ENCODE measurements at regions not wholly inside any gene's neighbourhood (a gene's known extent, or its start where the extent isn't known, plus 50 kb on each side); places are given as distances from the start of the nearest gene placed in this dataset.

GRCh38 chr2:82690757-82691411 is 1768.2 kb downstream of the SUCLG1 start:
- no peak for TF ChIP-seq Cebpa-rat (IDR thresholded peaks at IDR 0.05)
- no peaks in the 10 kb centered on the region for H3K27me3 ChIP-seq
- H3K27ac ChIP-seq = no peak overlapping the region
- H3K9me3 ChIP-seq (replicated peaks in 1 of 11) = 0 out of 22 replicates have a peak, but pooled peaks cover 0 to 5% (median 0%) of the 10 kb centered on the region in 11 experiments
- no peaks in the 10 kb centered on the region for H3K36me3 ChIP-seq
- no peak overlapping the region for H3K9ac ChIP-seq
- H3K4me1 ChIP-seq = peaks cover 0 to 9% (median 3%) of the 10 kb centered on the region in 10 experiments; a peak in 6 of 20 replicates
- no peaks in the 10 kb centered on the region for H4K20me1 ChIP-seq
- H3K4me3 ChIP-seq = no peak overlapping the region
- peak overlapping the region in 5 of 11 experiments; percentile 17 to 29 (median 24); a peak in 6 of 22 replicates for H3K4me2 ChIP-seq

GRCh38 chr2:82675186-82675585 is 1783.9 kb downstream of the SUCLG1 start:
- H3K4me3 ChIP-seq = no peak overlapping the region
- H4K20me1 ChIP-seq = no peaks in the 10 kb centered on the region
- peaks cover 0 to 4% (median 0%) of the 10 kb centered on the region in 10 experiments; a peak in 1 of 20 replicates for H3K4me1 ChIP-seq
- H3K36me3 ChIP-seq = no peaks in the 10 kb centered on the region
- no peaks in the 10 kb centered on the region for H3K27me3 ChIP-seq
- H3K27ac ChIP-seq = no peak overlapping the region
- no peaks in the 10 kb centered on the region for H3K9me3 ChIP-seq (replicated peaks in 1 of 11)
- no peak for TF ChIP-seq Cebpa-rat (IDR thresholded peaks at IDR 0.05)
- no peak overlapping the region for H3K9ac ChIP-seq
- H3K4me2 ChIP-seq = no peak overlapping the region

- Histone ChIP-seq H3K4me2 (no peak overlapping the region), H4K20me1 (no peaks in the 10 kb centered on the region), H3K9me3 (replicated peaks in 1 of 11) (no peaks in the 10 kb centered on the region), H3K4me1 (peaks cover 0 to 4% (median 0%) of the 10 kb centered on the region in 10 experiments; a peak in 1 of 20 replicates), H3K27ac (no peak overlapping the region), H3K27me3 (no peaks in the 10 kb centered on the region), H3K36me3 (no peaks in the 10 kb centered on the region), H3K4me3 (no peak overlapping the region), H3K9ac (no peak overlapping the region)
- no peak for TF ChIP-seq Cebpa-rat (IDR thresholded peaks at IDR 0.05)
Observed at GRCh38 chr2:82674652-82675051, 1784.4 kb downstream of the SUCLG1 start.

GRCh38 chr2:82667491-82667890 is 1791.6 kb downstream of the SUCLG1 start:
- Histone ChIP-seq H3K4me2 (no peak overlapping the region), H3K4me1 (no peaks in the 10 kb centered on the region)

GRCh38 chr2:82665691-82666090 is 1793.4 kb downstream of the SUCLG1 start:
- Histone ChIP-seq H4K20me1 (no peaks in the 10 kb centered on the region), H3K4me3 (no peak overlapping the region), H3K27ac (no peak overlapping the region), H3K27me3 (no peaks in the 10 kb centered on the region), H3K9me3 (replicated peaks in 1 of 11) (no peaks in the 10 kb centered on the region), H3K4me2 (no peak overlapping the region), H3K9ac (no peak overlapping the region), H3K4me1 (no peaks in the 10 kb centered on the region), H3K36me3 (no peaks in the 10 kb centered on the region)
- TF ChIP-seq Cebpa-rat (IDR thresholded peaks at IDR 0.05) = no peak

More at GRCh38 chr2:82667491-82667890, 1791.6 kb downstream of the SUCLG1 start:
- H3K9ac ChIP-seq = no peak overlapping the region
- H4K20me1 ChIP-seq = no peaks in the 10 kb centered on the region
- TF ChIP-seq Cebpa-rat (IDR thresholded peaks at IDR 0.05) = no peak
- no peak overlapping the region for H3K27ac ChIP-seq
- no peaks in the 10 kb centered on the region for H3K36me3 ChIP-seq
- no peaks in the 10 kb centered on the region for H3K9me3 ChIP-seq (replicated peaks in 1 of 11)
- H3K4me3 ChIP-seq = no peak overlapping the region
- no peaks in the 10 kb centered on the region for H3K27me3 ChIP-seq

- TF ChIP-seq Cebpa-rat (IDR thresholded peaks at IDR 0.05) = no peak
- Histone ChIP-seq H3K9me3 (replicated peaks in 1 of 11) (no peaks in the 10 kb centered on the region), H3K4me2 (no peak overlapping the region)
Observed at GRCh38 chr2:82657106-82657505, 1802.0 kb downstream of the SUCLG1 start.

GRCh38 chr2:82656420-82656819 is 1802.7 kb downstream of the SUCLG1 start:
- H3K4me1 ChIP-seq = no peaks in the 10 kb centered on the region

More at GRCh38 chr2:82657106-82657505, 1802.0 kb downstream of the SUCLG1 start:
- Histone ChIP-seq H3K27ac (no peak overlapping the region), H3K4me3 (no peak overlapping the region), H4K20me1 (no peaks in the 10 kb centered on the region), H3K36me3 (no peaks in the 10 kb centered on the region), H3K27me3 (no peaks in the 10 kb centered on the region), H3K4me1 (no peaks in the 10 kb centered on the region), H3K9ac (no peak overlapping the region)

GRCh38 chr2:82652117-82652516 is 1807.0 kb downstream of the SUCLG1 start:
- H3K4me1 ChIP-seq = peaks cover 0 to 7% (median 0%) of the 10 kb centered on the region in 10 experiments; a peak in 3 of 20 replicates
- no peaks in the 10 kb centered on the region for H3K27me3 ChIP-seq
- H3K4me2 ChIP-seq = no peak overlapping the region
- H3K27ac ChIP-seq = no peak overlapping the region
- no peaks in the 10 kb centered on the region for H4K20me1 ChIP-seq
- TF ChIP-seq Cebpa-rat (IDR thresholded peaks at IDR 0.05) = no peak
- no peak overlapping the region for H3K9ac ChIP-seq
- no peaks in the 10 kb centered on the region for H3K36me3 ChIP-seq
- H3K4me3 ChIP-seq = no peak overlapping the region
- peaks cover 0 to 6% (median 0%) of the 10 kb centered on the region in 11 experiments; a peak in 2 of 22 replicates for H3K9me3 ChIP-seq (replicated peaks in 1 of 11)

More at GRCh38 chr2:82656420-82656819, 1802.7 kb downstream of the SUCLG1 start:
- Histone ChIP-seq H3K4me3 (no peak overlapping the region), H3K36me3 (no peaks in the 10 kb centered on the region), H3K27me3 (no peaks in the 10 kb centered on the region), H4K20me1 (no peaks in the 10 kb centered on the region), H3K4me2 (no peak overlapping the region), H3K9me3 (replicated peaks in 1 of 11) (no peaks in the 10 kb centered on the region), H3K9ac (no peak overlapping the region), H3K27ac (no peak overlapping the region)
- no peak for TF ChIP-seq Cebpa-rat (IDR thresholded peaks at IDR 0.05)

- no peaks in the 10 kb centered on the region for H3K36me3 ChIP-seq
- H3K9ac ChIP-seq = no peak overlapping the region
- no peak overlapping the region for H3K4me3 ChIP-seq
- no peak overlapping the region for H3K27ac ChIP-seq
- H3K9me3 ChIP-seq (replicated peaks in 1 of 11) = peaks cover 0 to 6% (median 0%) of the 10 kb centered on the region in 11 experiments; a peak in 2 of 22 replicates
- H4K20me1 ChIP-seq = no peaks in the 10 kb centered on the region
- peaks cover 0 to 7% (median 0%) of the 10 kb centered on the region in 10 experiments; a peak in 3 of 20 replicates for H3K4me1 ChIP-seq
- TF ChIP-seq Cebpa-rat (IDR thresholded peaks at IDR 0.05) = no peak
- H3K4me2 ChIP-seq = 0 out of 22 replicates have a peak overlapping the region, but pooled peaks of 2 of the 11 experiments have one; percentile 2 to 3
- H3K27me3 ChIP-seq = no peaks in the 10 kb centered on the region
Observed at GRCh38 chr2:82650038-82650437, 1809.0 kb downstream of the SUCLG1 start.
